ENCODE measurements at regions not wholly inside any gene's neighbourhood (a gene's known extent, or its start where the extent isn't known, plus 50 kb on each side); places are given as distances from the start of the nearest gene placed in this dataset.

DNA sequence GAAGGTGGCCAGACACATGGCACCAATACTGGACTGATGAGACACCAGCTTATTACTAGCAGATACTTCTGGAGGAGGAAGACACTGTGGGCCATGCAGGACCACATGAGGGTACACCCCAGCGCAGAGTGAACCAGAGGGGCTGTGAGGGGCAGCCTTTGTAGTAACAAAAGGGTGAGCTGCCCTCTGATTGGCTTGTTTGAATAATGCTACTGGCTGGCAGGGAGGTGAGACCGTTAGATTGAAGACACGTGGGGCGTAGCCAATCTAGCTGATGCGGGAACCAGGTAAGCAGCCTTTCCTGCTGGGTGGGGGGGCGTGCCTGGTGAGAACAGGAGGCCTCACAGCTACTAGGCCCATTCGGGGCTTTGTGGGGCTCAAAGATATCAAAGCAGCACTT is 102.8 kb upstream of the SEC14L1 start:
- Histone ChIP-seq H3K27me3 (ENCODE audit: insufficient read depth, poor library complexity, severe bottlenecking) (peaks cover 7% of the 10 kb centered on the region), H3K27ac (replicated peaks) (no peak overlapping the region), H3K4me3 (replicated peaks; ENCODE audit: insufficient read depth, low read length) (no peak overlapping the region)
- TF ChIP-seq POLR2AphosphoS5 (IDR thresholded peaks at IDR 0.05; ENCODE audit: low read depth) (no peak), GABPA (IDR thresholded peaks at IDR 0.05; ENCODE audit: low read depth) (no peak), SPI1 (IDR thresholded peaks at IDR 0.05; ENCODE audit: borderline replicate concordance, low read depth) (no peak)
- TF ChIP-seq, protein P1, sequence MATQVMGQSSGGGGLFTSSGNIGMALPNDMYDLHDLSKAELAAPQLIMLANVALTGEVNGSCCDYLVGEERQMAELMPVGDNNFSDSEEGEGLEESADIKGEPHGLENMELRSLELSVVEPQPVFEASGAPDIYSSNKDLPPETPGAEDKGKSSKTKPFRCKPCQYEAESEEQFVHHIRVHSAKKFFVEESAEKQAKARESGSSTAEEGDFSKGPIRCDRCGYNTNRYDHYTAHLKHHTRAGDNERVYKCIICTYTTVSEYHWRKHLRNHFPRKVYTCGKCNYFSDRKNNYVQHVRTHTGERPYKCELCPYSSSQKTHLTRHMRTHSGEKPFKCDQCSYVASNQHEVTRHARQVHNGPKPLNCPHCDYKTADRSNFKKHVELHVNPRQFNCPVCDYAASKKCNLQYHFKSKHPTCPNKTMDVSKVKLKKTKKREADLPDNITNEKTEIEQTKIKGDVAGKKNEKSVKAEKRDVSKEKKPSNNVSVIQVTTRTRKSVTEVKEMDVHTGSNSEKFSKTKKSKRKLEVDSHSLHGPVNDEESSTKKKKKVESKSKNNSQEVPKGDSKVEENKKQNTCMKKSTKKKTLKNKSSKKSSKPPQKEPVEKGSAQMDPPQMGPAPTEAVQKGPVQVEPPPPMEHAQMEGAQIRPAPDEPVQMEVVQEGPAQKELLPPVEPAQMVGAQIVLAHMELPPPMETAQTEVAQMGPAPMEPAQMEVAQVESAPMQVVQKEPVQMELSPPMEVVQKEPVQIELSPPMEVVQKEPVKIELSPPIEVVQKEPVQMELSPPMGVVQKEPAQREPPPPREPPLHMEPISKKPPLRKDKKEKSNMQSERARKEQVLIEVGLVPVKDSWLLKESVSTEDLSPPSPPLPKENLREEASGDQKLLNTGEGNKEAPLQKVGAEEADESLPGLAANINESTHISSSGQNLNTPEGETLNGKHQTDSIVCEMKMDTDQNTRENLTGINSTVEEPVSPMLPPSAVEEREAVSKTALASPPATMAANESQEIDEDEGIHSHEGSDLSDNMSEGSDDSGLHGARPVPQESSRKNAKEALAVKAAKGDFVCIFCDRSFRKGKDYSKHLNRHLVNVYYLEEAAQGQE (IDR thresholded peaks at IDR 0.05; ENCODE audit: insufficient replicate concordance, low read depth) = no peak
- TF ChIP-seq, protein P2, sequence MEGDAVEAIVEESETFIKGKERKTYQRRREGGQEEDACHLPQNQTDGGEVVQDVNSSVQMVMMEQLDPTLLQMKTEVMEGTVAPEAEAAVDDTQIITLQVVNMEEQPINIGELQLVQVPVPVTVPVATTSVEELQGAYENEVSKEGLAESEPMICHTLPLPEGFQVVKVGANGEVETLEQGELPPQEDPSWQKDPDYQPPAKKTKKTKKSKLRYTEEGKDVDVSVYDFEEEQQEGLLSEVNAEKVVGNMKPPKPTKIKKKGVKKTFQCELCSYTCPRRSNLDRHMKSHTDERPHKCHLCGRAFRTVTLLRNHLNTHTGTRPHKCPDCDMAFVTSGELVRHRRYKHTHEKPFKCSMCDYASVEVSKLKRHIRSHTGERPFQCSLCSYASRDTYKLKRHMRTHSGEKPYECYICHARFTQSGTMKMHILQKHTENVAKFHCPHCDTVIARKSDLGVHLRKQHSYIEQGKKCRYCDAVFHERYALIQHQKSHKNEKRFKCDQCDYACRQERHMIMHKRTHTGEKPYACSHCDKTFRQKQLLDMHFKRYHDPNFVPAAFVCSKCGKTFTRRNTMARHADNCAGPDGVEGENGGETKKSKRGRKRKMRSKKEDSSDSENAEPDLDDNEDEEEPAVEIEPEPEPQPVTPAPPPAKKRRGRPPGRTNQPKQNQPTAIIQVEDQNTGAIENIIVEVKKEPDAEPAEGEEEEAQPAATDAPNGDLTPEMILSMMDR (IDR thresholded peaks at IDR 0.05; ENCODE audit: insufficient read depth, low read length) = no peak
- DNase-seq (ENCODE audit: low read depth in 1 of 2, low spot score in 1 of 2) = no peak

- DNase-seq (ENCODE audit: low read depth in 1 of 2, low spot score in 1 of 2) = no peak
- Histone ChIP-seq H3K4me3 (replicated peaks; ENCODE audit: insufficient read depth, low read length) (no peak overlapping the region), H3K27me3 (ENCODE audit: insufficient read depth, poor library complexity, severe bottlenecking) (peaks cover 7% of the 10 kb centered on the region), H3K27ac (replicated peaks) (no peak overlapping the region)
- TF ChIP-seq GABPA (IDR thresholded peaks at IDR 0.05; ENCODE audit: low read depth) = no peak
- TF ChIP-seq, protein P1 (IDR thresholded peaks at IDR 0.05; ENCODE audit: insufficient replicate concordance, low read depth) = no peak
- TF ChIP-seq, protein P2 (IDR thresholded peaks at IDR 0.05; ENCODE audit: insufficient read depth, low read length) = no peak
- no peak for TF ChIP-seq POLR2AphosphoS5 (IDR thresholded peaks at IDR 0.05; ENCODE audit: low read depth)
- no peak for TF ChIP-seq SPI1 (IDR thresholded peaks at IDR 0.05; ENCODE audit: borderline replicate concordance, low read depth)
Measured at GRCh38 chr17:77038884-77039555, 101.7 kb upstream of the SEC14L1 start.

DNA sequence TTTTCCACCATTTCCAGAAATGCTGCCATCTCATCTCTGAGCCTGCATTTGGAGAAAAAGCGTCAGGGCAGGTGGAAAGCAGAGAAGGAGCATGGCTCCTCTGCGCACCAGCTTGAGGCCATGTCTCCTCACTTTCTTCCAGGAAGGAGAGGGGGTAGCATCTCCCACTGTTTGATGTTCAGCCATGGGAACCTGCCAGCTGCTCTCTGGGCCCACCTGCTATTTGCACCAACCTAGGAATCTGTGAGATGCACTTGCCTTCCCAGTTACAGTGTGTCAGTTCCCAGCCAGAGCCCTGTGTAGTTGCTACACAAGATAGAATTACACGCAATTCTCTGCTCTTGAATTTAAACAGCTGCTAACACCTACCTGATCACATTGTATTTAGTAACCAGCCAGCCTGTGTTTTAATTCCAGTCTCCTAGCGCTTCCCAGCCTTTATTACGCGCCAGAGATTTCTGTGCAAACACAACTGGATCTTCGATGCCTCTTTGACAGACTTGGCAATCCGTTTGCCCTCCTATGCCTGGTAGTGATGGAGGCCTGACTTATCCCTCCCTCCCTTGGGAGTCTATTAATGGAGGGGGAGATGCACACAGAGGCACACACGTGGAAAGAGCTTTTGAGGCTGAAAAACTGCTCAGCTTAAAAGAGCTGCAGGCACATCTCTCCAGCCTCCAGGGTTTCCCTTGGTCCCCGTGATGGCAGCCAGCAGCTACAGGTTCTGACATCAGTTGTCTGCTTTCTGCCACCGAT is 98.1 kb upstream of the SEC14L1 start:
- no peaks in the 10 kb centered on the region for H3K27me3 ChIP-seq (ENCODE audit: insufficient read depth, poor library complexity, severe bottlenecking)
- DNase-seq (ENCODE audit: low read depth in 1 of 2, low spot score in 1 of 2) = no peak
- TF ChIP-seq, protein P2 (IDR thresholded peaks at IDR 0.05; ENCODE audit: insufficient read depth, low read length) = no peak
- TF ChIP-seq GABPA (IDR thresholded peaks at IDR 0.05; ENCODE audit: low read depth) (no peak), SPI1 (IDR thresholded peaks at IDR 0.05; ENCODE audit: borderline replicate concordance, low read depth) (no peak), POLR2AphosphoS5 (IDR thresholded peaks at IDR 0.05; ENCODE audit: low read depth) (no peak)
- TF ChIP-seq, protein P1 (IDR thresholded peaks at IDR 0.05; ENCODE audit: insufficient replicate concordance, low read depth) = no peak
- H3K4me3 ChIP-seq (replicated peaks; ENCODE audit: insufficient read depth, low read length) = no peak overlapping the region
- H3K27ac ChIP-seq (replicated peaks) = no peak overlapping the region

Data from HL-60 (cell line).